NCI-H2196 treated with DMSO at 0.1 percent for 48 hours (cell line): ENCODE measurements at regions not wholly inside any gene's neighbourhood (a gene's known extent, or its start where the extent isn't known, plus 50 kb on each side); places are given as distances from the start of the nearest gene placed in this dataset.

Source experiments
- DNase-seq: peaks from one replicate; lab custom pipeline; 2025; ENCODE audit not compliant: unreplicated experiment; lab: John Stamatoyannopoulos, UW

GRCh38 chr9:85430659-85431338 lies 311.0 kb downstream of the AGTPBP1 start:
- no peak for DNase-seq

GRCh38 chr9:85428230-85428629 lies 313.5 kb downstream of the AGTPBP1 start:
- DNase-seq, result no peak

DNA sequence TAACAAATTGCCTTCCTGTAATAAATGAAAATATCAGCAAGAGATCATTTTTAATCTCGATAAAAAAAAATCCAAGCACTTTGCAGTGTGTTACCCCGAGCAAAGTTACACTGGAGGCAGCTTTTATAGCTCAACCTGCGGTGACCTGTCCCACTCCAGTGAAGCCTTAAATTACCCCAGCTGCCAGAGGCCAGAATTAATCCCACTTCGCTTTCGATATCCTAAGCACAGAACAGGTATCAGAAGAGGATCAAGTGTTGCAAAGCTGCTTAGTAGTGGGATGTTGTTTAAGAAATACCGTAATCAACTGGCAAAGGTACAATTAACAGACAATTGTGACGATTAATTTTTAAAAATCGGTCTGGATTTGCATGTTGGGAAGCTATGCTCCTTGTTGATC lies 314.0 kb downstream of the AGTPBP1 start:
- no peak for DNase-seq

GRCh38 chr9:85425153-85425611 lies 316.6 kb downstream of the AGTPBP1 start:
- no peak for DNase-seq

DNA sequence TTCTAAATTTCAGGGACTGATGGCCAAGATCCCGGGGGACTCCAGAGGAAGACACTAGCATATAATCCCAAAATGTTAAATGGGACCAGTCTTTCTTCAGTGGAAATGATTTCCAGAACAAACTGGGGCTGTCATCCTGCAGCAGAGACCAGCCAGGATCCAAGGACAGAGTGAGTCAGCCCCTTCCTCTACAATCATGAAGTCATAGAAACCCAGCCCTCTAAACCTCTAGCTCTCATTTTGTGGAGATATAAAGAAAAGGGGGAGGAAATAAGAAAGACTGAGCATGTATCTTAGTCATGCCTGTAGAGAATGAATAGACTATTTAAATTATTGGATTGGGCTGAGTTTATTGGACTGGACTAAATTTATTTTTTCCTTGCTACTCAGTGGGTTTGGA lies 318.3 kb downstream of the AGTPBP1 start:
- DNase-seq, result no peak

GRCh38 chr9:85421641-85422040 lies 320.1 kb downstream of the AGTPBP1 start:
- no peak for DNase-seq

DNA sequence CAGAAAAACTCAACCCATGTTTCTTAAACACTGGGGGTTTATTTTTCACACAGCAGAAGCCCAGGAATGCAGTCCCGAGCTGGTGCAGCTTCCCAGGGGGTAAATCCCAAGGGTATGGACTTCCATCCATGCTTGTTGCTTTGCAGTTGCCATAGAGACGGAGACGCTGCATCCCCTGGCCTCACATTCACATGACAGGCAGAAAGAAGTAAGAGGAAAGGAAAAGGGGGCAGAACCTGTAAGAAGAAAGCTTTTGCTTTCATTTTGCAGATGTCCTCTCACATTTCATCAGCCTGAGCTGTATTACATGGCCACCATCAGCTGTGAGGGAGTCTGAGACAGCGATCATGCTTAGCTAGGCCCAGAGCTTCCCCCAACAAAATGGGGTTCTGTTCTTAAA lies 321.0 kb downstream of the AGTPBP1 start:
- no peak for DNase-seq

- no peak for DNase-seq
These were observed 324.1 kb downstream of the AGTPBP1 start for GRCh38 chr9:85417674-85418073.

- no peak for DNase-seq
These were observed 325.0 kb downstream of the AGTPBP1 start for GRCh38 chr9:85416715-85417114.

GRCh38 chr9:85414390-85414789 lies 327.4 kb downstream of the AGTPBP1 start:
- DNase-seq, result no peak

GRCh38 chr9:85408494-85408893 lies 333.3 kb downstream of the AGTPBP1 start:
- no peak for DNase-seq

- DNase-seq, result no peak
These were observed 336.2 kb downstream of the AGTPBP1 start for GRCh38 chr9:85405566-85405950.

- no peak for DNase-seq
These were observed 336.7 kb downstream of the AGTPBP1 start for GRCh38 chr9:85404911-85405565.

DNA sequence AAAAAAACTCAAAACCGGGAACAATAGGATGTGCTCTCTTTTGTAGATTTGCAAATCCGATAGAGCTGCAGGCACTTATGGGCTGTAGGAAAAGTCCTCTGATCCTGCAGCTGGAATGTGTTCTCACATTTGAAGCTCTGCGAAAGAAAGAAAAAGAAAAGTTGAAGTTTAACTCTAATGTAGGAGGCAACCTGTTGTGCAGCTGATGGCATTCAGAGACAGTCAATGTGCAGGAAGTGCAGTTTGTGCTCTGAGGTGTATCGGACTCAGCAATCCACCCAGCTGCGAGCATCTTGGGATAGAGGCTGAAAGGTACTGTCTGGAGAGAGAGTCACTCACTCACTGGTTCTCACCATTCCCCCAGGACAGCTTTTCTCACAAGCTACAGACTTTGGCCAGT lies 339.2 kb downstream of the AGTPBP1 start:
- no peak for DNase-seq

GRCh38 chr9:85401998-85402397 lies 339.8 kb downstream of the AGTPBP1 start:
- DNase-seq, result no peak

- DNase-seq, result no peak
These were observed 344.7 kb downstream of the AGTPBP1 start for GRCh38 chr9:85397005-85397404.

DNA sequence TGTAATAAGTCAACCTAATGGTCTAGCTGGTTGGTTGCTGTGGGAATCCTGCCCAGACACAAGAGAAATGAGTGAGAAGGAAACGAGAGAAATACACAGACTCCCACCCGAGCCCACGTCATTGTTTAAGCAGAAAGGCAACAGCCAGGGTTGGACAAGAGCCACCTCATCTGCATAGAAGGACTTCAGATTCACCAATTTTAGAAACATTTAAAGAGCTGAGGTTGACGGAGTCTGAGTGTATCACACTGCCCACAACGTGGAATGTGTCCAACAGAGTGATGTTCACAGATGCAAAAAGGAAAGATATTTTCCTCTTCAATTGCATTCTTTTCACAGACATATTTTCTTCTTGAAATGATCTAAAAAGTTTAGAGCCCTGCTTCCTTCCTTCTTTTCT lies 349.5 kb downstream of the AGTPBP1 start:
- no peak for DNase-seq

DNA sequence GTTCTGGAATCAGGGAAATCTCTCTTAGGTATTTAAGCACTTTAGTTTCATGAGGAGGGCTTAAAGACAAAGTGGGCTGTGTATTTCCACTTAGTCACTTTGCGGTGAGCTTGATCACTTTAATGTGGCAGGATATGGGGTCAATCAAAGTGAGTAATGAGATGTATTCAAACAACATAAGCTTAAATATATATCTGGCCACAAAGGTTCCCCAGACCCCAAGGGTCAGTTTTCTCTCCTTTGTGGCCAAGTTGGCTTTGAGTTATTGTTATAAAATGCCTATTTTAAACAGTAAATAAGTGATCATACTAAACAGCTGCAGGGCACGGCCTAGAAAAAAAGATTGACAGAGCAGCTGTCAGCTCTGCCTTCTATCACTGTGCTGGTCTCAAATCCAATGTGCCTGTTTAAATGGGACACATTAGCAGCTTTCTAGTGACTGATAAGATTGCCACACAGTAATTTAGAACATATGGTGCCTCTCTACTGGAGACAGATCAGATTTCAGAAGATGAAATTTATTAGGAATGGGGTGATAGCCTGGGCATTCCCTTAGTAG lies 363.9 kb downstream of the AGTPBP1 start:
- no peak for DNase-seq

GRCh38 chr9:85368781-85369180 lies 373.0 kb downstream of the AGTPBP1 start:
- DNase-seq, result no peak

DNA sequence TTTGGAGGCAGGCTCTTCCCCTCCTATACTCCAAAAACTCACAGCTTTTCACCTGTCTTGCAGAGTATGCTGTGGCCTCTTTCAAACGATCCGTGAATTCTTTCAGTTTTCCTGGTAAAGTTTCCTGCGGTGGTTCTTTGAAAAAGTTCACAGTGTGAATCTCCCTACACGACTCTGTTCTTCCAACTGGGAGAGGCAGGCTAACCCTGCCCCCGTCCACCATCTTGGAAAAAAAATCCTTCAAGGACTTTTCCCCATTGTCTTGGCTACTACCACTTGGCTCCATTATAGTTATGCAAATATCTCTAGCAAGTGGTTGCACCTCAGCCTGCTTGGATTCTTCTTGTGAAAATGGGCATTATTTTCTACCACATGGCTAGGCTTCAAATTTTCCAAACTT lies 382.6 kb downstream of the AGTPBP1 start:
- no peak for DNase-seq

DNA sequence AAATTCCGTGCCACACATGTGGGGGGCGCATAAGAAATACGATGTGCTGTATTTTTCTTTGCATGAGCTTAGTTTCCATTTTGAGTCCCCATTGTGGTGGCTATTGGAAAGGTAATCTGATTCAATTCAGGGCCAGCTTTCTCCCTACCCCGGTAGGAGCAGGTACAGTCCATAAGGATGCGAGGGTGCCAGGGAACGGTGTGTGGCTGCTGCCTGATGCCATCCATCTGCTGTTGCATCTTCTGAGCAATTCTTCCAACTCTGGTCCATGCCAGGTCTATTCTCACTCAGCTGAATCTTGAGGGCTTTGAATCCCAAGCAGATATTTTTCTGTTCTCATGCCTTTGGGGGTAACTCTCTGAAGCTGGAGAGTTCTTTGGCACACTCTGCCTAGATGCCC lies 392.7 kb downstream of the AGTPBP1 start:
- no peak for DNase-seq

DNA sequence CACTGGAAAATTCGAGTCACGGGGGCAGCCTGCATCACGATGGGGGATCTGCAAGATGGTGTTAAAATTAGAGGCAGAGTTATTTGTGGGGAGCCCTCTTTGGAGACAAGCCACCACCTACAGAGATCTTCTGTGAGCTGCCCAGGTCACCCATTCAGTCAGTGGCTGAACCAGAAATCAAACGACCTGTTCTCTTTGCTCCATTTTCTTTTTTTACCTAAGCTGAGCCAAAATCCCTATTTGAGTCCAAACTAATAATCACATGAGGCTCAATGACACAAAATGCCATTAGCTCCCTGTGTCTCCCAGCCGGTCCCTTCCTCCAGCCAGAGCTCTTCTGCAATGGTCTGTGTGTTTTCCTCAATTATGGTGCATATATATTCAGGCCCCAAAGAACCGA lies 394.2 kb downstream of the AGTPBP1 start:
- no peak for DNase-seq

- no peak for DNase-seq
These were observed 396.9 kb downstream of the AGTPBP1 start for GRCh38 chr9:85344901-85345300.
